Epithelial cell of proximal tubule (primary cell): ENCODE measurements at regions not wholly inside any gene's neighbourhood (a gene's known extent, or its start where the extent isn't known, plus 50 kb on each side); places are given as distances from the start of the nearest gene placed in this dataset.

Experiments used
- DNase-seq: peaks from one replicate; pipeline ENCODE4 v3.0.0-alpha.2; 2011; ENCODE audit warnings: low read depth
- H3K4me3 ChIP-seq: 2 replicates; pipeline ENCODE4 v1.5.1; 2011; ENCODE audit warnings: low read depth, mild to moderate bottlenecking, low read length
- CTCF ChIP-seq: conservative IDR thresholded peaks from 2 replicates; pipeline ENCODE4 v1.5.1; 2012; ENCODE audit warnings: low read depth, mild to moderate bottlenecking, low read length

GRCh38 chr2:198659096-198659870, 798.5 kb downstream of the SATB2 start:
- TF ChIP-seq CTCF, result no peak
- DNase-seq, result no peak
- no peak overlapping the region for H3K4me3 ChIP-seq

- H3K4me3 ChIP-seq, result no peak overlapping the region
- DNase-seq, result no peak
- TF ChIP-seq CTCF, result peak; percentile 74
Measured at GRCh38 chr2:198657512-198658121, 800.1 kb downstream of the SATB2 start.

DNA sequence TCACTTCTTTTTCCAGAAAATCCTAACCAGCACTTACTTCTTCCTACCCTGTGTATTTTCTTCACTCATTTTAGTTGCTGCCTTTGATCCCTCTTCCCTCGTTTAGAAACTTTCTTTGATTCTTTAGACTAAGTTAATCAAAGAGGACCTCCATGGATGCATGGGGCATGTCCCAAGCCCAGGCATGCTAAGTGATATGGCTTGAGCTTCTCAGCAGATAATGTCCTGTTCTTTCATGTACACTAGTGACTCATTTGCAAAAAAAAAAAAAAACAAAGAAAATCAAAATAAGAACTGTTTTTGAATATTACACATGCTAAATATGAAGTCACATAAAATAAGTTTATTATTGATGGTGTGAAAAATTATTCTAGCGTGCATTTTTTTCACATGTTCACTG, 800.9 kb downstream of the SATB2 start:
- no peak overlapping the region for H3K4me3 ChIP-seq
- no peak for TF ChIP-seq CTCF
- DNase-seq, result no peak

DNA sequence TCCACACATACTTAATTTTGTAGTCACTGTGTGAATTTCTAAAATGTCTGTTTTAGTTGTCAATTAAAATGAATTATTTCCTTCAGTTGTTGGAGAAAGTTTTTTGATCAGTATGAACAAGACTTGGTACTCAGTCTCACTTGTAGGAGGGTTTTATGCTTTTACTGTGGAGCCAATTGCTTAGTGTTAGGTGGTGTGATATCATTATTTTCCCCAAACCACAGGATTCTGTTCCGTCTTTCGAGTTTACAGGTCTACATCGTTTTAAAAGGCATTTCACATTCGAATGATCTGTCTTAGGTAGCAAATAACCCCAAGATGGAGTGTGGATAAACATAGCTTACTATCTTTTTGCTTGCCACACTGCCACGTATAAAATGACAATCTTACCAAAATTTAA, 803.1 kb downstream of the SATB2 start:
- no peak for TF ChIP-seq CTCF
- no peak for DNase-seq
- no peak overlapping the region for H3K4me3 ChIP-seq

- DNase-seq, result no peak
- no peak for TF ChIP-seq CTCF
- H3K4me3 ChIP-seq, result no peak overlapping the region
Measured at GRCh38 chr2:198653311-198653710, 804.4 kb downstream of the SATB2 start.

- no peak for DNase-seq
- no peak for TF ChIP-seq CTCF
- no peak overlapping the region for H3K4me3 ChIP-seq
Measured at GRCh38 chr2:198652461-198652860, 805.3 kb downstream of the SATB2 start.

GRCh38 chr2:198645816-198646215, 811.9 kb downstream of the SATB2 start:
- no peak for TF ChIP-seq CTCF
- H3K4me3 ChIP-seq, result no peak overlapping the region
- no peak for DNase-seq
